ENCODE measurements at regions not wholly inside any gene's neighbourhood (a gene's known extent, or its start where the extent isn't known, plus 50 kb on each side); places are given as distances from the start of the nearest gene placed in this dataset.

DNA sequence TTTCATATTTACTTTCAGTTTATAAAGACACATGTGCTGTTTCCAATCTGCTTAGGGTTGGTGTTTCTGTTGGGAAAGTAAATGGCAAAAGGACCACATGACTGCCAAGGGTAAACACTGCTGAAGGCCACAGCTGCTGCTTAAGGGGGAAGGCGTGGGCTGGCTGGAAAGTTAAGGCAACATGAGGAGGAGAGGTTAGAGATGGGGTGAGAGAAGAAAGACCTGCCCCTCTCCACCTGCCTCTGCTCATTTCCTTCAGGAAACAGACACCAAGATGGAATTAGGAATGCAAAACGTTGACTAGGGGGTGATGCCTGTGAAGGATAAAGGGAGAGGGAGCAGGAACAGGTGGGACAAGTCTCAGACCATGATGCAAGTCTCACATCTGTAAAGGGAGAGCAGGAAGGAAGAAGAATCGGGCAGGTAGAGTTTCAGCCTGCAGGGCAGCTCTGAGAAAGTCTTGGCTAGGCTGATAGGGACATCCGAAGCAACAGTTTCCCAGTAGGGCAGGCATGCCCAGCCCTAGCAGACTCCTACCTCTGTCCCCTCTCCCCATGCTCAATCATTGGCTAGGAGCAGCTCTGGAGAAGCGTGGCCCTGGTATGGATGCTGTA, 86.0 kb downstream of the CDC42EP3 start:
- TF ChIP-seq, protein P1, sequence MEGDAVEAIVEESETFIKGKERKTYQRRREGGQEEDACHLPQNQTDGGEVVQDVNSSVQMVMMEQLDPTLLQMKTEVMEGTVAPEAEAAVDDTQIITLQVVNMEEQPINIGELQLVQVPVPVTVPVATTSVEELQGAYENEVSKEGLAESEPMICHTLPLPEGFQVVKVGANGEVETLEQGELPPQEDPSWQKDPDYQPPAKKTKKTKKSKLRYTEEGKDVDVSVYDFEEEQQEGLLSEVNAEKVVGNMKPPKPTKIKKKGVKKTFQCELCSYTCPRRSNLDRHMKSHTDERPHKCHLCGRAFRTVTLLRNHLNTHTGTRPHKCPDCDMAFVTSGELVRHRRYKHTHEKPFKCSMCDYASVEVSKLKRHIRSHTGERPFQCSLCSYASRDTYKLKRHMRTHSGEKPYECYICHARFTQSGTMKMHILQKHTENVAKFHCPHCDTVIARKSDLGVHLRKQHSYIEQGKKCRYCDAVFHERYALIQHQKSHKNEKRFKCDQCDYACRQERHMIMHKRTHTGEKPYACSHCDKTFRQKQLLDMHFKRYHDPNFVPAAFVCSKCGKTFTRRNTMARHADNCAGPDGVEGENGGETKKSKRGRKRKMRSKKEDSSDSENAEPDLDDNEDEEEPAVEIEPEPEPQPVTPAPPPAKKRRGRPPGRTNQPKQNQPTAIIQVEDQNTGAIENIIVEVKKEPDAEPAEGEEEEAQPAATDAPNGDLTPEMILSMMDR (IDR thresholded peaks at IDR 0.05) = no peak
- TF ChIP-seq POLR2A (IDR thresholded peaks at IDR 0.05) = no peak
